ENCODE measurements at regions not wholly inside any gene's neighbourhood (a gene's known extent, or its start where the extent isn't known, plus 50 kb on each side); places are given as distances from the start of the nearest gene placed in this dataset.
A peak's percentile ranks its signal among the peaks of the same experiment; 100 is the strongest.

- TF ChIP-seq ATF3 (CRISPR knock-in tag; IDR thresholded peaks at IDR 0.05) (no peak), MYPOP (CRISPR knock-in tag; IDR thresholded peaks at IDR 0.05) (no peak), TBX3 (IDR thresholded peaks at IDR 0.05; ENCODE audit: borderline replicate concordance) (no peak), ARID3A (IDR thresholded peaks at IDR 0.05; ENCODE audit: low read depth, low read length) (no peak), RAD21 (CRISPR knock-in tag; IDR thresholded peaks at IDR 0.05) (peak; percentile 49), MLX (CRISPR knock-in tag; IDR thresholded peaks at IDR 0.05) (no peak), ZNF639 (CRISPR knock-in tag; conservative IDR thresholded peaks at IDR 0.05) (no peak), SMC3 (IDR thresholded peaks at IDR 0.05; ENCODE audit: low read length) (peak; percentile 34; the same call in 1 of the 2 replicates), ZNF333 (CRISPR knock-in tag; IDR thresholded peaks at IDR 0.05; ENCODE audit: borderline replicate concordance) (no peak), ZNF549 (CRISPR knock-in tag; IDR thresholded peaks at IDR 0.05) (no peak), SNRNP70 (IDR thresholded peaks at IDR 0.05; ENCODE audit: low read depth, low read length) (no peak), STAG1 (CRISPR knock-in tag; IDR thresholded peaks at IDR 0.05) (peak; percentile 70), SMYD3 (CRISPR knock-in tag; IDR thresholded peaks at IDR 0.05) (no peak), ZKSCAN1 (IDR thresholded peaks at IDR 0.05; ENCODE audit: low read length) (no peak), ZNF451 (CRISPR knock-in tag; IDR thresholded peaks at IDR 0.05) (no peak), RARA (CRISPR knock-in tag; IDR thresholded peaks at IDR 0.05) (no peak), ZNF160 (CRISPR knock-in tag; IDR thresholded peaks at IDR 0.05) (no peak), GPBP1L1 (CRISPR knock-in tag; IDR thresholded peaks at IDR 0.05) (no peak), PHF8 (CRISPR knock-in tag; IDR thresholded peaks at IDR 0.05) (no peak), GMEB1 (CRISPR knock-in tag; IDR thresholded peaks at IDR 0.05; ENCODE audit: borderline replicate concordance) (no peak), ZFP1 (CRISPR knock-in tag; IDR thresholded peaks at IDR 0.05) (no peak), ZMAT3 (CRISPR knock-in tag; conservative IDR thresholded peaks at IDR 0.05) (no peak)
Observed at GRCh38 chrX:115948018-115948923, 222.3 kb upstream of the AGTR2 start (continued).
